PC-3 (cell line): ENCODE measurements at regions not wholly inside any gene's neighbourhood (a gene's known extent, or its start where the extent isn't known, plus 50 kb on each side); places are given as distances from the start of the nearest gene placed in this dataset.

ENCODE experiments used
- CTCF ChIP-seq: fragments of 300-600 bp; sonication (generic); conservative IDR thresholded peaks from 2 replicates; pipeline ENCODE4 v1.5.1; 2017; ENCODE audit warnings: antibody characterized with exemption, low read depth, mild to moderate bottlenecking, low read length
- EZH2 ChIP-seq: fragments of 300-600 bp; sonication (generic); IDR thresholded peaks from one replicate; pipeline ENCODE4 v1.6.1; 2017; ENCODE audit warnings: antibody characterized with exemption, mild to moderate bottlenecking, low read length; ENCODE audit not compliant: unreplicated experiment
- EZH2phosphoT487 ChIP-seq: fragments of 300-600 bp; sonication (generic); IDR thresholded peaks from 2 replicates; pipeline ENCODE4 v1.6.1; 2018; ENCODE audit warnings: mild to moderate bottlenecking, antibody characterized with exemption, low read length, borderline replicate concordance

DNA sequence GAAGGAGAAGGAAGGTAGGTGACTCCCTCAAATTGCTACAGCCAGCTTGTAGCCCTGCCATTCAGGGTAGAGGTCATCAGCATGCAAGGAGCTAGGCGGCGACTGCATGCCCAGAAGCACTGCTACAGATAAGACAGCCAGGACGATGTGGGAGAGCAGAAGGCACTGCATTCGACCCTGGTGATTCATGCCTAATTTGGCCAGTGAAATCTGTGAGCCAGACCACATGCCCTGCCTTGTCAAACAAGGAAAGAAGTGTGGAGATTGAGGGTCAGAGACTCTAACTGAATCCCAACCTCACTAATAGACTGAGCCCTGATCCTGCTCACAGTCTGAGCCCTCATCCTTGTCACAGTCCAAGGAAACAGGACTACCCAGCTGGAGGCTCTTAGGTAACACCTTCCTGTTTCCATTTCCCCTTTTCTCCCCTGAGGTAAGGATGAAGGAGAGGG lies 86.6 kb downstream of the LINGO1 start:
- TF ChIP-seq CTCF (no peak), EZH2 (no peak), EZH2phosphoT487 (no peak)
